Neural cell (in vitro differentiated cells): ENCODE measurements at regions not wholly inside any gene's neighbourhood (a gene's known extent, or its start where the extent isn't known, plus 50 kb on each side); places are given as distances from the start of the nearest gene placed in this dataset.

Experiments used
- H2AFZ ChIP-seq: fragments of 200-600, 300-800 bp; sonication (generic), shearing (Covaris generic); 2 replicates; pipeline ENCODE4 v1.6.0; 2014; ENCODE audit warnings: low read depth, mild to moderate bottlenecking, antibody characterized with exemption, low read length, moderate library complexity
- H3F3A ChIP-seq: fragments of 200-600 bp; shearing (Covaris generic); 2 replicates; pipeline ENCODE4 v1.6.1; 2016; ENCODE audit warnings: mild to moderate bottlenecking, moderate library complexity, mixed read lengths, antibody characterized with exemption, low read length; ENCODE audit not compliant: insufficient read depth, poor library complexity, severe bottlenecking
- H3K27ac ChIP-seq: fragments of 200-600, 300-800 bp; sonication (generic), shearing (Covaris generic); 2 replicates; pipeline ENCODE4 v1.5.1; 2014; ENCODE audit warnings: mild to moderate bottlenecking, low read length, moderate library complexity
- H3K27me3 ChIP-seq: fragments of 300-800, 200-600 bp; sonication (generic), shearing (Covaris generic); 2 replicates; pipeline ENCODE4 v1.6.0; 2014; ENCODE audit warnings: mild to moderate bottlenecking, low read depth, low read length, moderate library complexity; ENCODE audit not compliant: insufficient read depth
- H3K36me3 ChIP-seq: fragments of 300-800, 200-600 bp; sonication (generic), shearing (Covaris generic); 2 replicates; pipeline ENCODE4 v1.5.1; 2014; ENCODE audit warnings: mild to moderate bottlenecking, antibody characterized with exemption, low read length, moderate library complexity; ENCODE audit not compliant: insufficient read depth
- H3K4me2 ChIP-seq: fragments of 300-800, 200-600 bp; sonication (generic), shearing (Covaris generic); 2 replicates; pipeline ENCODE4 v1.6.0; 2014; ENCODE audit warnings: mild to moderate bottlenecking, low read length
- H3K4me3 ChIP-seq: fragments of 300-800, 200-600 bp; sonication (generic), shearing (Covaris generic); 2 replicates; pipeline ENCODE4 v1.5.1; 2014; ENCODE audit warnings: mild to moderate bottlenecking, low read length, moderate library complexity
- H3K79me2 ChIP-seq: fragments of 200-600 bp; shearing (Covaris generic); replicated peaks from 2 replicates; pipeline ENCODE4 v1.6.0; 2014; ENCODE audit warnings: mild to moderate bottlenecking, low read length, moderate library complexity; ENCODE audit not compliant: insufficient read depth
- H3K9ac ChIP-seq: fragments of 300-800, 200-600 bp; sonication (generic), shearing (Covaris generic); 2 replicates; pipeline ENCODE4 v1.6.1; 2016; ENCODE audit warnings: mild to moderate bottlenecking, low read length, mixed read lengths
- H3K9me2 ChIP-seq: fragments of 200-600 bp; shearing (Covaris generic); 2 replicates; pipeline ENCODE4 v1.6.1; 2016; ENCODE audit warnings: mild to moderate bottlenecking, low read length, mixed read lengths; ENCODE audit not compliant: insufficient read depth
- H3K9me3 ChIP-seq: fragments of 200-600, 300-800 bp; sonication (generic), shearing (Covaris generic); 2 replicates; pipeline ENCODE4 v1.6.1; 2016; ENCODE audit warnings: mild to moderate bottlenecking, mixed run types, low read length, moderate library complexity, mixed read lengths
- H4K20me1 ChIP-seq: fragments of 200-600 bp; shearing (Covaris generic); 2 replicates; pipeline ENCODE4 v1.6.1; 2016; ENCODE audit warnings: mild to moderate bottlenecking, mixed run types; ENCODE audit not compliant: insufficient read depth
- EP300 ChIP-seq: fragments of 450-650 bp; conservative IDR thresholded peaks from 2 replicates; pipeline ENCODE4 v1.6.1; 2014; ENCODE audit warnings: antibody characterized with exemption, mild to moderate bottlenecking, moderate library complexity; ENCODE audit not compliant: poor library complexity, severe bottlenecking
- EZH2 ChIP-seq: fragments of 200-600, 300-800 bp; shearing (Covaris generic), sonication (generic); IDR thresholded peaks from 2 replicates; pipeline ENCODE4 v1.6.1; 2014; ENCODE audit warnings: antibody characterized with exemption, low read length, borderline replicate concordance, mild to moderate bottlenecking; ENCODE audit not compliant: insufficient read depth, poor library complexity, severe bottlenecking
- MXI1 ChIP-seq: fragments of 450-650 bp; conservative IDR thresholded peaks from 2 replicates; pipeline ENCODE4 v1.6.1; 2014; ENCODE audit warnings: antibody characterized with exemption, mild to moderate bottlenecking; ENCODE audit not compliant: poor library complexity, severe bottlenecking
- POLR2AphosphoS5 ChIP-seq: IDR thresholded peaks from 2 replicates; pipeline ENCODE4 v1.6.1; 2012
- RAD21 ChIP-seq: fragments of 450-650 bp; conservative IDR thresholded peaks from 2 replicates; pipeline ENCODE4 v1.6.1; 2014; ENCODE audit warnings: antibody characterized with exemption, mild to moderate bottlenecking, moderate library complexity
- SMC3 ChIP-seq: fragments of 450-650 bp; conservative IDR thresholded peaks from 2 replicates; pipeline ENCODE4 v1.6.1; 2014; ENCODE audit warnings: antibody characterized with exemption, mild to moderate bottlenecking, moderate library complexity; ENCODE audit not compliant: poor library complexity
- TAF1 ChIP-seq: IDR thresholded peaks from 2 replicates; pipeline ENCODE4 v1.6.1; 2012; ENCODE audit warnings: low read depth
- TF ChIP-seq, protein P1 (sequence below): IDR thresholded peaks from 2 replicates; pipeline ENCODE4 v1.6.1; 2012; ENCODE audit warnings: borderline replicate concordance
- TF ChIP-seq, protein P2 (sequence below): fragments of 450-650 bp; IDR thresholded peaks from 2 replicates; pipeline ENCODE4 v1.5.1; 2014; ENCODE audit warnings: antibody characterized with exemption, mild to moderate bottlenecking, moderate library complexity; ENCODE audit not compliant: poor library complexity, severe bottlenecking

DNA sequence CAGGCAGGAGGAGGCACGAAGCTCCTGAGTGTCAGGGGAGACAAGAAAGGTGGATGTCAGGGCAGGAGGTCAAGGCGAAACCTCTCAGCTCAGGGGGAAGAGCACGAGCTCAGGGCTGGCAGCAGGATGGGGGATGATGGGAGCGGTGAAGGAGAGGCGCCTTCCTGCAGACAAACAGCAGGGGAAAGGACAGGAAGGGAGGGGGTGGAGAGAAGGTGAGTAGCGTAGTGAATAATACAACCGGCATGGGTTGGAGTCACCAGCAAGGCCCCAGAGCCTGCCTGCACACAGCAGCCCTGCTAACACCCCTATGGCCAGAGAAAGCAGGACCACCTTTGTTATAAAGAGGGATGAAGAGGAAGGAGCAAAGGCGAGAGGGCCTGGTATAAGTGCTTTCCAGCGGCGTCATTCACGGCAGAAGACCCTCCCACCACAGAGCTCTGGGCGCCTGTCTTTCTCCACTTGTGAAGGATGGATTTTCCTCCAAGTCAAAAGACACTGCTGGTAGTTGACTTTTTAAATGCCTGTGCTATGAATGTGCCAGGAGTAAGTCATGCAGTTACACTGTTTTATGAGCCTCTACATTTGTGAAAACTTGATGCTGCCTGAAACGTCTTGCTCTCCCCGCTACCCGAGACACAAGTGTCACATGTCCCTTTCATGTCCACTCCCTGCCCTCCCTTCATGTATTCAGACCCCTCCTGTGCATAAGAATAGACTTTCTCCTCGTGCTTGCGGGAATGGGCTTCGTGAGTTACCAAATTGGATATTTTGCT, 84.8 kb upstream of the IRX1 start:
- TF ChIP-seq, protein P1, sequence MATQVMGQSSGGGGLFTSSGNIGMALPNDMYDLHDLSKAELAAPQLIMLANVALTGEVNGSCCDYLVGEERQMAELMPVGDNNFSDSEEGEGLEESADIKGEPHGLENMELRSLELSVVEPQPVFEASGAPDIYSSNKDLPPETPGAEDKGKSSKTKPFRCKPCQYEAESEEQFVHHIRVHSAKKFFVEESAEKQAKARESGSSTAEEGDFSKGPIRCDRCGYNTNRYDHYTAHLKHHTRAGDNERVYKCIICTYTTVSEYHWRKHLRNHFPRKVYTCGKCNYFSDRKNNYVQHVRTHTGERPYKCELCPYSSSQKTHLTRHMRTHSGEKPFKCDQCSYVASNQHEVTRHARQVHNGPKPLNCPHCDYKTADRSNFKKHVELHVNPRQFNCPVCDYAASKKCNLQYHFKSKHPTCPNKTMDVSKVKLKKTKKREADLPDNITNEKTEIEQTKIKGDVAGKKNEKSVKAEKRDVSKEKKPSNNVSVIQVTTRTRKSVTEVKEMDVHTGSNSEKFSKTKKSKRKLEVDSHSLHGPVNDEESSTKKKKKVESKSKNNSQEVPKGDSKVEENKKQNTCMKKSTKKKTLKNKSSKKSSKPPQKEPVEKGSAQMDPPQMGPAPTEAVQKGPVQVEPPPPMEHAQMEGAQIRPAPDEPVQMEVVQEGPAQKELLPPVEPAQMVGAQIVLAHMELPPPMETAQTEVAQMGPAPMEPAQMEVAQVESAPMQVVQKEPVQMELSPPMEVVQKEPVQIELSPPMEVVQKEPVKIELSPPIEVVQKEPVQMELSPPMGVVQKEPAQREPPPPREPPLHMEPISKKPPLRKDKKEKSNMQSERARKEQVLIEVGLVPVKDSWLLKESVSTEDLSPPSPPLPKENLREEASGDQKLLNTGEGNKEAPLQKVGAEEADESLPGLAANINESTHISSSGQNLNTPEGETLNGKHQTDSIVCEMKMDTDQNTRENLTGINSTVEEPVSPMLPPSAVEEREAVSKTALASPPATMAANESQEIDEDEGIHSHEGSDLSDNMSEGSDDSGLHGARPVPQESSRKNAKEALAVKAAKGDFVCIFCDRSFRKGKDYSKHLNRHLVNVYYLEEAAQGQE = no peak
- no peak for TF ChIP-seq RAD21
- no peak for TF ChIP-seq MXI1
- TF ChIP-seq EZH2 = no peak
- TF ChIP-seq, protein P2, sequence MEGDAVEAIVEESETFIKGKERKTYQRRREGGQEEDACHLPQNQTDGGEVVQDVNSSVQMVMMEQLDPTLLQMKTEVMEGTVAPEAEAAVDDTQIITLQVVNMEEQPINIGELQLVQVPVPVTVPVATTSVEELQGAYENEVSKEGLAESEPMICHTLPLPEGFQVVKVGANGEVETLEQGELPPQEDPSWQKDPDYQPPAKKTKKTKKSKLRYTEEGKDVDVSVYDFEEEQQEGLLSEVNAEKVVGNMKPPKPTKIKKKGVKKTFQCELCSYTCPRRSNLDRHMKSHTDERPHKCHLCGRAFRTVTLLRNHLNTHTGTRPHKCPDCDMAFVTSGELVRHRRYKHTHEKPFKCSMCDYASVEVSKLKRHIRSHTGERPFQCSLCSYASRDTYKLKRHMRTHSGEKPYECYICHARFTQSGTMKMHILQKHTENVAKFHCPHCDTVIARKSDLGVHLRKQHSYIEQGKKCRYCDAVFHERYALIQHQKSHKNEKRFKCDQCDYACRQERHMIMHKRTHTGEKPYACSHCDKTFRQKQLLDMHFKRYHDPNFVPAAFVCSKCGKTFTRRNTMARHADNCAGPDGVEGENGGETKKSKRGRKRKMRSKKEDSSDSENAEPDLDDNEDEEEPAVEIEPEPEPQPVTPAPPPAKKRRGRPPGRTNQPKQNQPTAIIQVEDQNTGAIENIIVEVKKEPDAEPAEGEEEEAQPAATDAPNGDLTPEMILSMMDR = no peak
- no peak for TF ChIP-seq POLR2AphosphoS5
- TF ChIP-seq SMC3 = no peak
- TF ChIP-seq EP300 = no peak
- TF ChIP-seq TAF1 = no peak
- H4K20me1 ChIP-seq = no peaks in the 10 kb centered on the region
- no peaks in the 10 kb centered on the region for H3K36me3 ChIP-seq
- H3K4me2 ChIP-seq = no peak overlapping the region
- H3K79me2 ChIP-seq = no peaks in the 10 kb centered on the region
- no peak overlapping the region for H3K9ac ChIP-seq
- no peaks in the 10 kb centered on the region for H3K27me3 ChIP-seq
- H3K9me2 ChIP-seq = no peaks in the 10 kb centered on the region
- H2AFZ ChIP-seq = no peak overlapping the region
- no peak overlapping the region for H3K27ac ChIP-seq
- H3K4me3 ChIP-seq = no peak overlapping the region
- no peaks in the 10 kb centered on the region for H3F3A ChIP-seq
- peaks cover 5% of the 10 kb centered on the region for H3K9me3 ChIP-seq

DNA sequence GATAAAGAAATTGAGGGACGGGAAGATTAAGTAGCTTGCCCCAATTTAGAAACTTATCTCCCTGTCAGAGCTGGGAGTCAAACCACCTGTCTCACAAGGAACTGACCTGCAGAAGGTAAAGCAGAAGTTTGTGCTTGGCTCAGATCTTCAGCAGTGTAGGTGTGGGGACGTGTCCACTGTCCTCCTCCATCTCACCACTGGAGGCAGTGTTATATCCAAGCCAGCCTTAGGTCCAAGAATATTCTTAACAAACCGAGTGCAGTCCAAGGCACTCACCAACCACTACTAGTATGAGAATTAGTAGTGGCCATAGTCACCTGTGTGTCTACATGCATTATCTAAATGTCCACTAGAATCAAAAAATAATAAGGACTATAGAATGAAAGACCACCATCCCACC, 86.3 kb upstream of the IRX1 start:
- Histone ChIP-seq H3K27ac (no peak overlapping the region), H3K9me2 (no peaks in the 10 kb centered on the region), H3K9me3 (peaks cover 5% of the 10 kb centered on the region), H3K36me3 (no peaks in the 10 kb centered on the region), H3K27me3 (no peaks in the 10 kb centered on the region), H3K4me2 (no peak overlapping the region), H3K79me2 (no peaks in the 10 kb centered on the region), H3K9ac (no peak overlapping the region), H3K4me3 (no peak overlapping the region), H3F3A (no peaks in the 10 kb centered on the region), H4K20me1 (no peaks in the 10 kb centered on the region), H2AFZ (no peak overlapping the region)
- TF ChIP-seq EP300 (no peak), TAF1 (no peak)
